ENCODE measurements at regions not wholly inside any gene's neighbourhood (a gene's known extent, or its start where the extent isn't known, plus 50 kb on each side); places are given as distances from the start of the nearest gene placed in this dataset.

GRCh38 chr10:78390051-78390450 lies 356.4 kb downstream of the RPS24 start:
- no peak for TF ChIP-seq CTCF (IDR thresholded peaks at IDR 0.05; ENCODE audit: partially characterized antibody, unreplicated experiment)
- no peaks in the 10 kb centered on the region for H3K4me1 Mint-ChIP-seq (ENCODE audit: low read depth, unreplicated experiment)
- H3K27ac Mint-ChIP-seq (ENCODE audit: unreplicated experiment) = no peak overlapping the region
- DNase-seq = no peak
- H3K27me3 Mint-ChIP-seq (ENCODE audit: unreplicated experiment) = peaks cover 4% of the 10 kb centered on the region
- no peaks in the 10 kb centered on the region for H3K36me3 Mint-ChIP-seq (ENCODE audit: unreplicated experiment)
- no peak overlapping the region for H3K4me3 Mint-ChIP-seq (ENCODE audit: unreplicated experiment)
- peaks cover 2% of the 10 kb centered on the region for H3K9me3 Mint-ChIP-seq (ENCODE audit: unreplicated experiment)

GRCh38 chr10:78390817-78391216 lies 357.2 kb downstream of the RPS24 start:
- H3K36me3 Mint-ChIP-seq (ENCODE audit: unreplicated experiment) = no peaks in the 10 kb centered on the region
- H3K4me3 Mint-ChIP-seq (ENCODE audit: unreplicated experiment) = no peak overlapping the region
- DNase-seq = no peak
- no peaks in the 10 kb centered on the region for H3K4me1 Mint-ChIP-seq (ENCODE audit: low read depth, unreplicated experiment)
- TF ChIP-seq CTCF (IDR thresholded peaks at IDR 0.05; ENCODE audit: partially characterized antibody, unreplicated experiment) = no peak
- H3K27me3 Mint-ChIP-seq (ENCODE audit: unreplicated experiment) = peaks cover 4% of the 10 kb centered on the region
- H3K9me3 Mint-ChIP-seq (ENCODE audit: unreplicated experiment) = peaks cover 2% of the 10 kb centered on the region
- H3K27ac Mint-ChIP-seq (ENCODE audit: unreplicated experiment) = no peak overlapping the region

GRCh38 chr10:78391585-78391984 lies 357.9 kb downstream of the RPS24 start:
- H3K4me1 Mint-ChIP-seq (ENCODE audit: low read depth, unreplicated experiment) = no peaks in the 10 kb centered on the region
- no peak overlapping the region for H3K27ac Mint-ChIP-seq (ENCODE audit: unreplicated experiment)
- H3K4me3 Mint-ChIP-seq (ENCODE audit: unreplicated experiment) = no peak overlapping the region
- H3K27me3 Mint-ChIP-seq (ENCODE audit: unreplicated experiment) = peaks cover 2% of the 10 kb centered on the region
- no peaks in the 10 kb centered on the region for H3K36me3 Mint-ChIP-seq (ENCODE audit: unreplicated experiment)
- no peak for TF ChIP-seq CTCF (IDR thresholded peaks at IDR 0.05; ENCODE audit: partially characterized antibody, unreplicated experiment)
- DNase-seq = no peak
- H3K9me3 Mint-ChIP-seq (ENCODE audit: unreplicated experiment) = peaks cover 2% of the 10 kb centered on the region

- peaks cover 2% of the 10 kb centered on the region for H3K27me3 Mint-ChIP-seq (ENCODE audit: unreplicated experiment)
- no peak for TF ChIP-seq CTCF (IDR thresholded peaks at IDR 0.05; ENCODE audit: partially characterized antibody, unreplicated experiment)
- DNase-seq = no peak
- no peaks in the 10 kb centered on the region for H3K4me1 Mint-ChIP-seq (ENCODE audit: low read depth, unreplicated experiment)
- H3K27ac Mint-ChIP-seq (ENCODE audit: unreplicated experiment) = no peak overlapping the region
- H3K4me3 Mint-ChIP-seq (ENCODE audit: unreplicated experiment) = no peak overlapping the region
- no peaks in the 10 kb centered on the region for H3K36me3 Mint-ChIP-seq (ENCODE audit: unreplicated experiment)
- H3K9me3 Mint-ChIP-seq (ENCODE audit: unreplicated experiment) = peaks cover 2% of the 10 kb centered on the region
These were observed 358.5 kb downstream of the RPS24 start for GRCh38 chr10:78392197-78392596.

GRCh38 chr10:78393094-78393493 lies 359.4 kb downstream of the RPS24 start:
- no peaks in the 10 kb centered on the region for H3K36me3 Mint-ChIP-seq (ENCODE audit: unreplicated experiment)
- no peaks in the 10 kb centered on the region for H3K4me1 Mint-ChIP-seq (ENCODE audit: low read depth, unreplicated experiment)
- DNase-seq = no peak
- H3K4me3 Mint-ChIP-seq (ENCODE audit: unreplicated experiment) = no peak overlapping the region
- no peak overlapping the region for H3K27ac Mint-ChIP-seq (ENCODE audit: unreplicated experiment)
- no peak for TF ChIP-seq CTCF (IDR thresholded peaks at IDR 0.05; ENCODE audit: partially characterized antibody, unreplicated experiment)
- peaks cover 4% of the 10 kb centered on the region for H3K9me3 Mint-ChIP-seq (ENCODE audit: unreplicated experiment)
- peaks cover 4% of the 10 kb centered on the region for H3K27me3 Mint-ChIP-seq (ENCODE audit: unreplicated experiment)
